DMS153 treated with DMSO at 0.1 percent for 48 hours (cell line): ENCODE measurements at regions not wholly inside any gene's neighbourhood (a gene's known extent, or its start where the extent isn't known, plus 50 kb on each side); places are given as distances from the start of the nearest gene placed in this dataset.
"Not testable (repeated sequence)": the region's sequence is repeated elsewhere in the genome, so short reads cannot be mapped to it uniquely, and the experiment has no call there.

ENCODE experiments used
- DNase-seq: peaks from one replicate; lab custom pipeline; 2025; ENCODE audit not compliant: unreplicated experiment; lab: John Stamatoyannopoulos, UW

- not testable (repeated sequence) for DNase-seq
Measured at GRCh38 chr12:76292891-76293290, 55.3 kb downstream of the BBS10 start.

- not testable (repeated sequence) for DNase-seq
Measured at GRCh38 chr12:76292305-76292704, 55.9 kb downstream of the BBS10 start.

- DNase-seq, result no peak
Measured at GRCh38 chr12:76290963-76291859, 57.0 kb downstream of the BBS10 start.

GRCh38 chr12:76288218-76288617, 60.0 kb downstream of the BBS10 start:
- no peak for DNase-seq

GRCh38 chr12:76284816-76285750, 63.1 kb downstream of the BBS10 start:
- DNase-seq, result no peak

GRCh38 chr12:76282744-76283143, 65.5 kb downstream of the BBS10 start:
- no peak for DNase-seq

- no peak for DNase-seq
Measured at GRCh38 chr12:76277480-76277879, 70.7 kb downstream of the BBS10 start.

GRCh38 chr12:76276499-76277151, 71.6 kb downstream of the BBS10 start:
- DNase-seq, result no peak

GRCh38 chr12:76275511-76276093, 72.6 kb downstream of the BBS10 start:
- no peak for DNase-seq

- DNase-seq, result no peak
Measured at GRCh38 chr12:76274420-76275083, 73.7 kb downstream of the BBS10 start.

GRCh38 chr12:76272287-76272686, 75.9 kb downstream of the BBS10 start:
- no peak for DNase-seq

GRCh38 chr12:76270657-76271358, 77.4 kb downstream of the BBS10 start:
- DNase-seq, result no peak

GRCh38 chr12:76268267-76268666, 79.9 kb downstream of the BBS10 start:
- no peak for DNase-seq

- DNase-seq, result no peak
Measured at GRCh38 chr12:76266797-76267196, 81.4 kb downstream of the BBS10 start.

GRCh38 chr12:76265424-76266180, 82.6 kb downstream of the BBS10 start:
- no peak for DNase-seq

GRCh38 chr12:76264611-76265012, 83.6 kb downstream of the BBS10 start:
- no peak for DNase-seq

GRCh38 chr12:76263696-76264095, 84.5 kb downstream of the BBS10 start:
- no peak for DNase-seq

- no peak for DNase-seq
Measured at GRCh38 chr12:76260390-76260748, 87.8 kb downstream of the BBS10 start.
